GM21447 (cell line): ENCODE measurements at regions not wholly inside any gene's neighbourhood (a gene's known extent, or its start where the extent isn't known, plus 50 kb on each side); places are given as distances from the start of the nearest gene placed in this dataset.

Experiments
- ATAC-seq: cut with Tn5 transposase; IDR thresholded peaks from one replicate; pipeline ENCODE4 v1.9.1; 2021; ENCODE audit not compliant: unreplicated experiment

DNA sequence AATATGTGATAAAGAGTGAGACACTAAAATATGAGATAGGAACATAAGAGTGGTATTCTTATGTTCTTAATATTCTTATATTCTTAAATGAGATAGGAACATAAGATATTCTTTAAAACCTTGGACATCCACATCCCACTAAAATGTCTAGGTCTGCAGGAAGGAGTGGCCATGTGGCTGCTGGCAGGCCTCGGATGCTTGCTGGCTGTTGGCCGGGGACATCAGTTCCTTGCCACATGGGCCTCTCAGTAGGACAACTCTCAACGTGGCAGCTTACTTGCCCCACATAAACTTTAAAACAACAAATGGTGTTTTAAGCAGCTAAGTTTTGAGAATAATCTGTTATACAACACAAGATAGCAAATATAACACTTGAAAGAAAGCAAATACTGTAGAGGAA, 240.1 kb downstream of the CASP12 start:
- ATAC-seq, result no peak

DNA sequence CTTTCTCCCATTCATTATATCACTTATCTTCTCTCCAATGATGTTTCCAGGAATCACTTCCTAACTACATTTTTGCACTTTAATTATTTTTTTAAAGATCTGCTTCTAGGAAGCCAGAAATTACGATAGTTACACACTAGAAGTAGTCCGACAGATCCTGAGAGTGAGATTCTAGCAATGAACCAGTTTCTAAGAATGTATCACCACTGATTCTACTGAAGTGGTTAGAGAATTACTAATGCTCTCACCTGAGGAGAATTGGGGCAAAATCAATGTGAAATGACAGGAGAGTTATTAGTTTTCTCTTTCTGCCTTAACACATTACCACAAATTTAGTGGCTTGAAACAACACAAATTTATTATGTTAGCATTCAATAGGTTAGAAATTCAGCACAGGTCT, 241.2 kb downstream of the CASP12 start:
- no peak for ATAC-seq

DNA sequence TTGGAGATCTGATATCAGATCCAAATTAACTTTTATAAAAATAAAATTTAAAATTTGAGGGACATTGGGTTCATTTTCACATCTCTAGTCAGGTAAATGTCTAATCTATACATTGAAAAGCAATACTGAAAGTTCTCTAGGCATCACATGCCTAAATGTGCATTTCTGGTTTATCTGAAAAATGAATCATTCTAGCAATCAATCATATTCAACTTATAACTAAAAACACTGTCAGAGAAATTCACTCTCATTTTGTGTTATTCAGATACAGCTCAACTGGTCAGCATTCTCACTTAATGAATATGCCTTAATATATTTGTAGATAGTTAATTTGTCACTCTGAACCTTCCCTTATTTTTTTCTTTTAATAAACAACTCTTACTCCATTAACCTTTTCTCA, 243.2 kb downstream of the CASP12 start:
- ATAC-seq, result no peak

DNA sequence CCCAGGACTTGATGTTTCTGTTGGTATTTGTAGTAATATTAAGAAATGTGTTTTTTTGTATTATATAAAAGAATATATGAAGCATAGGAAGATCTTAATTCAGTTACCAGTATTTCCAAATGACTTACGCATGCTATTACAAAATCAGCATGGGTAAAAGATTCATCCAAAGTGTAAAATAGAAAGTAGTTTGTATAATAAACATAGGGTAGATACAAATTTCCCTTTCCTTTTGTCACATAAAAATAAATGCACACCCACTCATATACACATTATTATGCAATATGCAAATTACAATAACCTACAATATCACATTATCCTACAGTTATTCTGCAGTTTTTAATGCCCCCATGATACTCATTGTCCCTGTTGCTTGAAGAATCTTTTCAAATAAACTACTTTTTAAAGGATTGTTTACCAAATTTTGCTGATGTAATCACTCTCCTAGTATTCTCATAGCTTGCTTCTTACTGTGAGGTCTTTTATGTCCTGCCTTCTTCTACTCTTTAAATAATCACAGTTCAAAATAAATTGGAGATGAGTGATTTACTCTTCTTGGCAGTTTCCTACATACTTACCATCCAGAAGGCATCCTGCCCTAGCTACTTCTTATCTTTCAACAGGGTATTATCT, 244.0 kb downstream of the CASP12 start:
- ATAC-seq, result no peak

DNA sequence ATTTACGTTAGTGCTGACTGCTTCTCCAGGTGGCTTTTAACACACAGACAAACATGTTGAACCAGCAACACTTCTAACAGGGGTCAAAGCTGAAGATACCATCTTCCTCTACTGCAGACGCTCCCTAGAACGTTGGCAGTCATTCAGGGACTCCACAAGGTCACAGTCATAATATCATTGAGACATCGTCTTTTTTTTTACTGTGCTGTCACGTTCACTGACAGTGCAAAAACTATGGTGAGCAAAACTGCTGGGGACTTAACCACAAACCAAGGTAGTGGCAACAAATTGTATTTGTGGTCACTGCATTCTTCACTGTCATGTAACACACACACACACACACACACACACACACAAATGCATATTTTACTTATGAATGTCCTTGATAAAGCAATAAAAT, 244.9 kb downstream of the CASP12 start:
- no peak for ATAC-seq

DNA sequence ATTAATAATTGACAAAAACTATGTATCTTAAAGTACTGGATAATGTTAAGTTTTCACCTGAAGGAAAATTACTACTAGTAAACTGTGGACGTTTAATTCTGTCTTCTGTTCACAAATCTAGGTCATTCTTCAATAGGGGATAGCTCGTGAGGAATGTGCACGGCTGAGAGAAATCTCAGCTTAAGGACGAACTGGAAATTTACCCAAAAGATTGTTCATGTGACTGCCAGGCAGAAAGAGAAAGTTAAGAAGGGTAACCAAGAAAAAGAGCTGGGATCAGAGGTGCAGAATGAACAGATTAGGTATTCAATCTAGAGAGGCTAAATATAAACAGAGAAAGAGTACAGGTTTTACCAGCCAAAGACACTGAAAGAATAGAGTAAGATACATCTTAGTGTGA, 245.3 kb downstream of the CASP12 start:
- ATAC-seq, result no peak

DNA sequence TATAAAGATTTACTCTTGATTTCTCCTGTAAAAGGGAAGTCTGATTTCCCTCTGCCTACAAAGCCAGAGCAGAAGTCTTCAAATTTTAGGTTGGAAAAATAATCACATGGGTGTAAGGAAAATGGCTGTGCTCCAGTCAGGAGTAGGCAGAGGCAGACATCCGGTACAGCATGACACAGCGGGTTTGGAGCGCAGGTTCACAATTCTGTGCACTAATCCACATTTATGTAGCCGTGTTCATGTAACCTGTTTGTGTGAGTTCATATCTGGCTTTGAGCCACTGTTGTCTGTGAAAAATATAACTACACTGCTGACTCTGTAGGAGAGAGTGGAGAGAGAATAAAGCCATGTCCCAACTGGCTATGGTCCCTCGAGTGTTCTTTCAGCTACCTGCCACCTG, 248.0 kb downstream of the CASP12 start:
- ATAC-seq, result no peak

DNA sequence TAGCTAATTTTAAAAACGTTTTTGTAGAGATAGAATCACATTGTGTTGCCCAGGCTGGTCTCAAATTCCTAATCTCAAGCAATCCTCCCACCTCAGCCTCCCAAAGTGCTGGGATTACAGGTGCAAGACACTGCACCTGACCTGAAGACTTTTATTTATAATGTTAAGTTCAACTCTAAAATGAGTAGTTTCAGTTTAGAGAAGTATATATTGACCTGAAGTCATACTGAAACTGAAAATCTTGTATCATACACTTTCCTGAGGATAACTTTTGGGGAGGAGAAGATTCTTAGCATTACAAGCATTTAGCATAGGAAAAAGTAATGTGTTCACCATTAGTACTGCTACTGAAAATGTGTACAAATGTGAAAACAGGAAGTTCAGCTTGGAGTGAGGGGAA, 249.3 kb downstream of the CASP12 start:
- ATAC-seq, result no peak

DNA sequence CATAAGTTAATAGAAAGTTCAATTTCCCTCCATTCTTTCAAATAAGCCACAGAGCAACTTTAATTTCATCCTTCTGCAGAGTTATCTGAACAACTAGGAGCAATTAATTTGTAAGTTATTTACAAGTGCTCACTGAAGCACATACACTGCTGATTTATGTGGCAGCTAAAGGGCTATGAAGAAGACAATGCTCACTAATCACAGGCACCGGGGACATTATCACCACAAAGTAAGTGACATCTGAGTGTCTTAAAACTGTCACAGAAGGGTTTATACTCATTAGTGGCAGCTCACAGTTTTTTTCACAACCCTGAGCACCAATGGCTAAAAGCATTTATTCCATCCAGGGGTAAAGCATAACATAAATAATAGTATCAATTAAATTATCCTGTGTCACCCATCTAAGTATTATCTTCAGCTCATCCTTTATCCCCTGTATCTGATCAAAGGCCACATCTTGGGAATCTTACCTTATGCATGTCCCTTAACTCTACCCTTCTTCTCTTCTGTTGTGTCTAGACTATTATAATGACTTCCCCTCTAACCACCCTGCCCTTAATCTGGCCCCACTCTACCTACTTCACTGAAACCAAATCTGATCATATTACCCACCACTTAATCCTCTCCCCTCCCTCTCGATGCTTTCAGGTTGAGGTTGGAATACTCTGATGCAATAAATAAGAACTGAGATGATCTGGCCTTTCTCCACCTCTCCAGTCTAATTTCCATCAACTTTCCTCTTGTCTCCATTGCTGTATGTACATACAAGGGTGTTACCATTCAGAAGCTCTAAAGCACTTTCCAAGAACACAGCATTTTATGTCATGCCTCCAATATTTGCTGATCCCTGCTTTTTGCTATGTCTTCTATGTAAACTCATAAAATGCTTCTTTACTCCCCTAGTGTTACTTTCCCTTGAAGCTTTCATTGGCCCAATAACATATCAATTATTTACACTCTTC, 252.7 kb downstream of the CASP12 start:
- ATAC-seq, result no peak

DNA sequence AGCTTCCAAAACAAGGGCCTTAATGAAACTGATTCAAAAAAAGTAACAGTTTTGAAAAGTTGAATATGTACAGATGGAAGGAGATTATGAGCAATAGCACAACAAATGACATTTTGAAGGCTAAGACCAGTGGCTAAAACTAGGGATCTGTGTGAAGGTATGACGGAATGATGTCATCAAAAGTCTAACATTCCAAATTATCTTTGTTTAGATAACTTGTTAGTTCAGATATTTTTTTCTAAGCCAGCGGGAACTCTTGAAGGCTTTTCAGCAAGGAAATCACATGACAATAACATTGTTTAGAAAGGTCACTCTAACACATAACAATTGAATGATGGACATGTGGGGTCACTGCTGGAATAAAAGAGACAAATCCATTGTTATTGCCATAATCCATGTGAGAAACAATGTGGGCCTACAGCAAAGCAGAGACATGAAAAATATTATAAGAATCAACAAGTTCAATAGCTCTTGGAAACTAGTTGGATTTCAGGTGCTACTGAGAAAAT, 260.5 kb downstream of the CASP12 start:
- no peak for ATAC-seq

DNA sequence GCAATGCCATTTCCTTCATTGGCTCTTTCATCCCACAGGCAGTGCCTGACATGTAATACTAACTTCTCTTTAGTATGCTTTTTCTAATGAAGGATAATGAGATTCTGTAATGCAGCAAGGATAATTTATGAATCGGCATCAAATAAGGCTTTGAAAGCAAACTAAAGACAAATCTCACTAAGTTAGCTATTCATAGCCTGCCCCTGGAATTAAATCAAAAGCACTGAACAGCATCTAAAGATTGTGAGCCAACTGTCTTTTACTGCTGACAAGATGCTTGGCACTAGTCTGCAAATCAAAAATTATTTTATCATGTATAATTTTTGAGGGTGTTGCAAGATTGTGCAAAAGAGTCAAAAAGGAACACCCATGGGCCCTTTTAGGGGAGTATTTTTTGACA, 265.0 kb downstream of the CASP12 start:
- ATAC-seq, result no peak

DNA sequence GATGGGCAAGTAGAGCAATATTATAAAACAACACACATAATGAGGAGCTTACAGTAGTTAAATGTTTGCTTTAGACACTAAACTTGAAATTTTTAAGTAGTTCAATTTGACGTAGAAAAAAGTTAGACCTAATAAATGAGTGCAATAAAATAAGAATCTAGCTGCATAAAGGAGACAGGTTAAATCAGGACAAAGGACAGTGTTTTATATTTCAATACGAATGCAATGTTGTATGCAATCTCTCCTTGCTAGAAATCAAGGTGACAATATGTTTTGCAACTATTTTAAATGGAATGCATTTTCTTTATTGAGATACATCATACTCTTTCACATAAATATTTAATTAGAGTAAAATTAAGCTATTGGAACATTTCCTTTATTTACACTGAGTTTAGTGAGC, 267.9 kb downstream of the CASP12 start:
- no peak for ATAC-seq

DNA sequence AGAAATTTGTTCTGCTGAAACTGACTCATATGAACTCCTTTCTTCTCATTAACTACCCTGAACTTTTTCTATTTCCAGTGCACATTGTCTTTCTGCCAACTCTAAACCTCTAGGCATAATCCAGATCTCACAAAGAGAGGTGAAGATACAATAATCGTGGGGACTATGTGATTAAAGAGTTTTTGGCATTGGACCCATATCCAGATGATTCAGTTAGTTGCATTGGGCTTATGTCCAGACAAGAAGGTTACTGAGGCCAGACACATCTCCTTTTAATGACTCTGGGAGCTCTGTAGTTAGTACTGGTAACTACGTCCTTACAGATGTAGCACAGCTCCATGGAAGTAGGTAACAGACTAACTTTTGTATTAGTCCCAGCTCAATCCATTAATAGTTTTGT, 273.0 kb downstream of the CASP12 start:
- ATAC-seq, result no peak

DNA sequence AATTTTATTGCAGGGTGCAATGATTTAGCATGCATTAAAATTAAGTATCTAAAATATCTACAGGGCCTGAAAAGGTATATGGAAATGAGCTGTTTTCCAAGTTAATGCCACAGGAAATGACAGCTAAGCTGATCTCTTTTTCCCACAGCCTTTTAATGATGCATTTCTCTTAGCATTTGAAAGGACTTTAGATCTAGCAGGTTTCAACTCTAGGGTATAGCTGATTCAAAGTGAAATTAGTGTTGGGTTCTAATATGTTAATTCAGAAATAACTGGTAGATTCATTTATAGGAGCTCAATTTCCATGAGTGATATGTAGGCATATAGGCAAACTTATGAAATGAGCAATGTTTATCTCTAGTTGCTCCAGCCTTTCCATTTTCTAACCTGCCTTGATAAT, 274.2 kb downstream of the CASP12 start:
- no peak for ATAC-seq

DNA sequence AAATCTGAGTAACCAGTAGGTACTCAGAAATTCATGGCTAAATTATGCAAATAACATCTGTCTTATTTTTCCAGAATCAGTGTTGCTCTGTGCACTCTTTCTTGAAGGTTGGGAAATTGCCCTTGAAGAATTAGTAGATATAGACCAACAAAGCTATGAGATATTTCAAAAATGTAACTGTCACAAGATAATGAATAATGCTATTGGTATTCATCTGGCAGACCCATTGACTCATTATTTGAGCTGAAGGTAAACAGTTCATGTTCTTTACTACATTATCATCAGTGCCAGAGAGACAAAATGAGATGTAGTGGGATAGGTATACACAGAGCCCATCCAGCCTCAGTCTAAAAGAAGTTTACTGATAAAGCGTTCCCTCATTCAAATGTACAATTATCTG, 274.7 kb downstream of the CASP12 start:
- ATAC-seq, result no peak

DNA sequence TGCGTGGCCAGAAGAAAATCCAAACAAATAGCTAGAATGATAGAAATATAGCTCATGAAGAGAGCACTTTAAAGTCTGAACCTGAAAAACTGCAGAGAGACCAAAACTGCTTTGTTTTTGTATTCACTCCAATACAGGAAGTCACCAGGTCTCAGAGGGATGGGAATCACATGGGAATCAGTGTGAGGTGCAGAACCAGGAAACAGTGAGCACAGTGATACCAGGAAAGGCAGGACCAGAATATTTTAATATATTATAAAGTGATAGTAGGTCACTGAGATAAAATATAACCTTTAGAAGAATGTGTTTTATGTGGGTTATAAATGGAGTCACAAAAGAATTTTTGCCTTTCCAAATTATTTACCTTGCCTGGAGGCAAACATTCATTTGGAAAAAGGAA, 277.3 kb downstream of the CASP12 start:
- ATAC-seq, result no peak

DNA sequence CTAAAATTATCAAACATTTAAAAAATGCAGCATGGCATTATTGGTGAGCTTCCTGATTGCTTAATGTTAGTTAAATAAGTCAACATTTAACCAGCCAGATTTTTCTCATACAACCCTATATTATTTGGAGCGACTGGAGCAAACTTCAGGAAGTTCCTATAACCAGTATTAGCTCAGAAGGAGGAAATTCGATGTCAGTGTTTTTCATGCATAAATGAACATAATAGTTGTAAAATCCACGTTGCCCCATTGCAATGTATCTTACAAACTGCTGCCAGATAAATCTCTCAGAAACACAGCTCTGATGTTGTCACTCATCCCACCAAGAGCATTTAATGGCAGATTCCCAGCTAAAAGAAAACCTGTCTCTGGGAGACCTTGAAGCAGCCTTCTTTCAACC, 278.5 kb downstream of the CASP12 start:
- ATAC-seq, result no peak

DNA sequence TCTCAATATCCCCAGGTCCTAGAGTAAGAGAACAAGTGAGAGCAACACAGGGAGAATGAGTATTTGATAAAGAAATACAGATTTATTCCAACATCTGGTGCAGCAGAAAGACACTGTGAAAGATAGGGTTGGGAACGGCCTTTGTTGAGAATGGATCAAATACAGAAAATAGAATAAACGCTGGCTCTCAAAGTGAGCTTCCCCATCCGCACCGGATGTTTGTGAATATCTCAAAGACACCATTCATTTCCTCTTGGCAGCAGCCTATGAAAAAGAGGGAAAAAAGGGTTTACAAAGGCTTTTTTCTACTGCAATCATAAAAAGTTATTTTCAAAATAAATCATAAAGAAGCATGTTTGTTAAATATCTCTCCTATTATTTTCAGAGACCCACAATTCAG, 279.3 kb downstream of the CASP12 start:
- ATAC-seq, result no peak

DNA sequence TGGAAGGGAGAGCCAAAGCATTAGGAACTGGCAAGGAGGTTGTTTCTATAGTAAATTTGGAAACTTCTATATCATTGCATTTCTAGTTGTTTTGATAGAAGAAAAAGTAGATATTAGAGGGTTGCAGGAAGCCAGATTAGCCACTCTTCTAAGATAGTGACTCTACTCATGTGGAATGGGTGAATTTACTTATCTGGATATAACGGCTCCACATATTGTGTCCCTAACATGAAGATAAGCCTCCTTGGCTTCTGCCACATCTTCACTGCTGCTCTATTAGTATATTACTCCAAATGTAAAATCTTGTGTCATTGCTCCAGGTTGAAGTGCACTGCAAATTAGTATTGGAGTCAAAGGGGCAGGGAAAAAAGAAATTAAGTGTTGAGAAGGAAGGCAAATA, 283.3 kb downstream of the CASP12 start:
- ATAC-seq, result no peak

DNA sequence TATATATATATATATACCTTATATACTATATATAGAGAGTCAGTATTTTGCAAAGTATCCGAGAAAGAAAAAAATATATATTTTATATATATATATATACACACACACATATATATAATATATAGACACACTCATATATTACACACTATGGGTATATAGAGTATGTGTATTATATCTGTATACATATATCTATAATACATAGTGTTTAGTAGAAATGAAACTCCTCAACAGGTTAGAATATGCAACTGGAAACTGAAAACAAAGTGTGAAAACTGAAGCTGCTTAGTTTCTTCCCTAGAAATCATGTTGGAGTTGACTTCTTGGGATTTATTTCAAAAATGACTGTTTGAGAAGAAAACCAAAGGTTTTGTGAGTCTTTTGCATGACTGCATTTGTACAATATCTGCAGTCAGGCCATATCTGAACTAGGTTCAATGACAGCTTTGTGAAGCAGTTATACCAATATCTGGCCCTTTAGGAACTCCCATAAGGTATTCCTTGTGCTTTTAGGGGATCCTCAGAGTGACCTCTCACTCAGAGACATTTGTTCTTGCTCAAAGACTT, 284.1 kb downstream of the CASP12 start:
- no peak for ATAC-seq

DNA sequence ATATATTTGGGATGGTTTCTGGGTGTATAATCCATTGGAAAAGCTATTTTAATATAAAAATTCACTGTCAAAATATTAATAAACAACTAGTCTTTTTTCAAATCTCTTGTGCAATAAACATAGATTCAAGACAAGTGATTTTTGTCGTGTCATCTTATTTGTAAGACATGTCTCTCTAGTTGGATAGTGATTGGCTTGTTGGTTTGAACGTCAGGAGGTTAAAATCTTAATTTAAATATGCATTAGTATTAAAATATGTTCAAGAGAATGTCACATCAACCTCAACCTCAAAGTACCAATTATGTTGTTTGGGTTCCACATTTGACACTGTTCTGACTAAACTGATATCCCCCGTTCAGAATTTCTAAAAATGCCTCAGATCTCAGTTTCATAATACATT, 287.6 kb downstream of the CASP12 start:
- ATAC-seq, result no peak
